ENCODE measurements at regions not wholly inside any gene's neighbourhood (a gene's known extent, or its start where the extent isn't known, plus 50 kb on each side); places are given as distances from the start of the nearest gene placed in this dataset.

DNA sequence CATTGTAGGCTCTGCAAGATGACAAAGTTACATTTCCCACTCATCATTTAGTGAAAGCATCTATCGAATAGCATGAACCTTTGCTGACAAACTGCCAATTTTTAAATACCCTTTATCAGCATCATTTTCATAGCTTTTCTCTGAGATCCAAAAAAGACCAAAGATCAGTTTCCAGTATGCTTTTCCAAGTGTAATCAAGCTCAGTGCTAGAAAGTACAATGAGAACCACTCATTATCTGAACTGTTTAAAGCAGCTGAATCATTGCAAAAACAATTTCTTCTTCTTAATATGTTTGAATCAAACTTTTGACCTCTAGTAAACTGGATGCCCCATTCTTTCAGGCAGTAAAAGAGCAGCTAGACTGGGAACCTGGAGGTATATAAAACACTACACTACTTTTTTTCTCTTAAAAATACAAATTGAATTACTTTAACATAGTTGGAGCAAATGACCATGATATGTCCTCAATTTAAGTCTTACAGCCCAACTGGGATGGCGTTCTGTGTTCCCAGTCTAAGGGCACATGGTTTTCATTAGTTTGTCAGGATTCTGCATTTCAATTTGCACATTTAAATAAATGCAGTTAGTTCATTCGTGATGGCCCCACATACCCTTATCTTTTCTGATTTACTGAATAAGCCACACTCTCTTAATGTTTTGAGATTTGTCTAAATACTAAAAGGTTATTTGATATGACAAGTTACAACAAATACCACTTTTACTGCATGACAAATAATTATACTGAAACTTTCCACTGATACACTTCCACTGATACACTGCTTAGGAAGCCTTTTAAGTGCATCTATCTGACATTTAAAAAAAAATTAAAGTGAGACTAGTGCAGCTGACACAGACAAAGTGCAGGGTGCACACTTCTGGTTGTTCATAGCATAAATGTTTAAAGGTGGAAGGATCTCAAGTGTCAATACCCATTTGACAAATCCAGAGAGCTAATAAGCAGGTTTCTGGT lies 146.0 kb upstream of the FRMD4B start:
- no peak for DNase-seq

- DNase-seq, result no peak
Measured at GRCh38 chr3:69530554-69530953, 144.7 kb upstream of the FRMD4B start.

GRCh38 chr3:69527498-69527897 lies 141.6 kb upstream of the FRMD4B start:
- DNase-seq, result no peak

DNA sequence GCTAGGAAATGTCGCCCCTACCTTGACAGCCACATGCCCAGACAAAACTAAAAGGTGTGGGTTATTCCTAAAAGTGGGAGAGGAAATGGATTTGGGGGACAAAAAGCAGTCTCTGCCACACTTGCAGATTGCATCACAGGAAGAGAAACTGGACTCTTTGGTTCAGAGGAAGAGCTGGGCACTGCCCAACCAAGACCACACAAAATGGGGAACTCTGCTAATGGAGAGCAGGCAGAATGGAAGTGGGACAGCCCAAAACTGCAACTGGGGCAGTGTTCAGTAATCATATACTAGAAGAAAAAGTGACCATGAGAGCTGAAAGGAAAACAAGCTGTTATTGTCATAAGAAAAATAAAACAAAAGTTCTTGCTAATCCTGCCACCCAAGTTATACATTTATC lies 138.9 kb upstream of the FRMD4B start:
- no peak for DNase-seq

DNA sequence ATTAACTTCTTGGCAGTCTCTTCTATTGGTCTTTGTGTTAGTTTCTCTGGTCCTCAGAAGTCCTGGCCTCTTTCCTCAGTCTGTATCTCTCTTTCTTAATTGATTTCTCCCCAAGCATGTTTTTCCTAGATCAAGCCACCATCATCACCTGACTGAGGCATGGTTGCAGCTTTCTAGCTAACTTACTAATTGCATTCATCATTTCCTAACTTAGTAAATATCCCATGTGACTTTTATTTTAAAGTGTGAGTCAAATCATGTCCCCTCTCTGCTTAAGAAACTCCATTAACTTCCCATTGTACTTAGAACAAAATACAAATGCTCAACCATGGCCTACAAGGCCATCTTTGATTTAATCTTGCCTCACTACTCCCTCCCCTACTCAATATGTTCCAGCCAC lies 135.4 kb upstream of the FRMD4B start:
- DNase-seq, result no peak

- DNase-seq, result no peak
Measured at GRCh38 chr3:69511361-69511760, 125.5 kb upstream of the FRMD4B start.

- DNase-seq, result peak; percentile 31
Measured at GRCh38 chr3:69510481-69511030, 124.7 kb upstream of the FRMD4B start.

GRCh38 chr3:69509288-69509687 lies 123.4 kb upstream of the FRMD4B start:
- DNase-seq, result no peak

DNA sequence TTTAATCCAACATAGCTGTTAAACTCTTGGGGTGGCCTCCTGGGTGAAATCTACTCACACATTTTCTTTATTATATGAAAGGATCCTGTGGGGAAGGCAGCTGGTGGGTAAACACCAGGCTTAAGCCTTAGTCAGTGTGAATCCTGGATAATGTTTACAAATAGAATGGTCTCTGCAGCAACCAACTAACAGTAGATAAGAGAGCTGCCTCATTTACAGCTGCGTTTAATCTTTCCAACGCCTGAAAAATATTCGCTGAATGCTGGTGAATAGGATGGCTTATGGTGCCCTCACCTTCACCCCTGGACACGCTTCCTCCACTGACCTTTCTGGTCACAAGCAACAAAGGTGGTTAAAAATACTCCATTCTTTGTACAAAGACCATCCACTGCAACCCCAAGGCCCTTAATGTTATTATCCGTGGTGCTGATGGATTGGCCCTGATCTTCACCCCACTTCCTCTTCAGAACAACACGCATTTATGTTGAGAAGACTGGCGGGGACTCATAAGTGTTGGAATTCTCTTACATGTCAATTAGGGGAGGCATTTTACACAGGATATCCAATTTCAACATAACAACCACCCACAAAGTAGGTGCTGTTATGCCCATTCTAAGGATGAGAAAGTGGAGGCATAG lies 120.0 kb upstream of the FRMD4B start:
- peak; percentile 44 for DNase-seq

DNA sequence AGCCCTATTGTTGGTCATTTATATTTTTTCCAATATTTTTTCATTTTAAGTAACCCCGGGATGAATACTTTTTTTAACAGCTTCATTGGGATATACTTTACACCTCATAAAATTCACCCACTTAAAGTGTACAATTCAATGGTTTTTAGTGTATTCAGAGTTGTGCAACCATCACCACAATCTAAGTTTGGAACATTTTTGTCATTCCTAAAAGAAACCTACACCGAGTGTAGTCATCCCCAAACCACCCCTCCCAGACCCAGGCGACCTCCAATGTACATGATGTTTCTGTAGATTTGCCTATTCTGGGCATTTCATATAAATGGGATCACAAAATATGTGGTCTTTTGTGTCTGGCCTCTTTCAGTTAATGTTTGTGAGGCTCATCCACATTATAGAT lies 118.3 kb upstream of the FRMD4B start:
- peak; percentile 40 for DNase-seq

- no peak for DNase-seq
Measured at GRCh38 chr3:69500604-69501003, 114.7 kb upstream of the FRMD4B start.

- DNase-seq, result peak; percentile 82
Measured at GRCh38 chr3:69499899-69500421, 114.1 kb upstream of the FRMD4B start.

DNA sequence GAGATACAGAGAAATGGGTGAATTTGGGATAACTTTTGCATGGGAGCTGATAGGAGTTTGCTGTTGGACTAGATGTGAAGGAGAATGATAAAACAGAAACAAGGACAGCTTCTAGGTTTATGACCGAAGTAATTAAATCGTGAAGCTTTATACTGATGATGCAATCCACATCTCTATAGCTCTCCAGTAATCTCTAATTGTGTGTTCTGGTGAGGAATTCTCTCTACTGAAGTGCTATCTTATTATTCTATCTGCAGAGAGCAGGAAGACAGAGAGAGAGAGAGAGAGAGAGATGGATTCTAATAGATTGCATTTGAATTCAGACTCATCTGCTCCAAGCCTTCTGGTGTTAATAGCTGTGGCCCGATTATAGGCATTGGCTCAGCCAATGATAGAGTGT lies 113.5 kb upstream of the FRMD4B start:
- DNase-seq, result no peak

GRCh38 chr3:69496856-69497255 lies 111.0 kb upstream of the FRMD4B start:
- DNase-seq, result no peak

- DNase-seq, result peak; percentile 47
Measured at GRCh38 chr3:69494185-69494584, 108.3 kb upstream of the FRMD4B start.

DNA sequence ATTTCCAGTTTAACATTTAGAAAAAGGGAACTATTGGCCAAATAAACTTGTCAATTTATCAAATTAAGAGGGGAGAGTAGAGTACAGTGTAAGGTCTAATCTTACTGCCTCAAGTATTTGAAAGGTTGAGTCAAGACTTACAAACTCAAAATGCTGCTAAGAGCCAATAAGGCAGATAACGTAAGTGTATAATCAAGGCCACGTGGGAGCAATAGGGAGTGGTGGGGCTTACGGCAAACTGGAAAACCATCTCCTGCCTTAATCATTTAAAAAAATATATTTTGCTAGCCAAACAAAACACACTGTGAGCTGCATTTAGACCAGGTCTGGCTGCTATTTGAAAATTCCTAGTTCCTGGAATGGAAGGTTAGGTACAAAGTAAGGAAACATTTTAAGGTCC lies 107.3 kb upstream of the FRMD4B start:
- DNase-seq, result no peak

- peak; percentile 30 for DNase-seq
Measured at GRCh38 chr3:69491975-69492374, 106.1 kb upstream of the FRMD4B start.

DNA sequence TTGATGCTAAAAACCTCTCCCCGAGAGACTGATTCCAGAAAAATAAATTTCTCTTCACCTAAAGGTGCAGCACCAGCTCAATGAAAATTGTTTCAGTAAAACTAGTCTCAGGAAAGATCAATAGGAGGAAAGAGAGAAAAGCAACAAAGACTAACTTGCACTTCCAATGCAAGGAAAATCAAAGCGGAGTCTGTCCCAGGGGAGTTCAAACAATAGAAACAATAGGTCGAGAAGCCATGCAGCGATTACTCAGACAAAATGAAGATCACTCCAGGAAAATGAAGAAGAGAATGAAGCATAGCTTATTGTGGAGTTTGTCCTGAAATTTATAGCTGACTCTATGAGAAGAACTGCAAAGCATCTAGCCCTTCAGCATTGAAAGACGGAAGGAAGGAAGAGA lies 105.1 kb upstream of the FRMD4B start:
- no peak for DNase-seq

- DNase-seq, result no peak
Measured at GRCh38 chr3:69490235-69490634, 104.3 kb upstream of the FRMD4B start.

DNA sequence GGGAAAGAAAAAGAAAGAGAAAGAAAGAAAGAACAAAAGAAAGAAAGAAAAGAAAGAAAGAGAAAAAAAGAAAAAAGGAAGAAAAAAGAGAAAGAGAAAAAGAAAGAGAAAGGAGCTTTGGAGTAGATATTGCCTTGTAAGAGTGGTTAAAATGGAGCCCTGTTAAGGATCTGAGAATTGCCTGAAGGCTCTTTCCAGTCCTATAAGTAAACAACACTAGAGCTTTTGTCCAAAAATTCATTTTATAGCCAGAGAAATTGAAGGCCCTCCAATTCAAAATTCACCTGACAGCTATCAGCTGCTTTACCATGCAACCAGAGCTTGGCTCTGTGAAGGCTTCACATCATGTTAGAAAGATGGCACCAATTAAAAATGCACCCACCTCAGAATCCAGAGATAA lies 102.1 kb upstream of the FRMD4B start:
- no peak for DNase-seq

- no peak for DNase-seq
Measured at GRCh38 chr3:69485489-69485888, 99.6 kb upstream of the FRMD4B start.

- DNase-seq, result no peak
Measured at GRCh38 chr3:69484507-69485393, 98.9 kb upstream of the FRMD4B start.

DNA sequence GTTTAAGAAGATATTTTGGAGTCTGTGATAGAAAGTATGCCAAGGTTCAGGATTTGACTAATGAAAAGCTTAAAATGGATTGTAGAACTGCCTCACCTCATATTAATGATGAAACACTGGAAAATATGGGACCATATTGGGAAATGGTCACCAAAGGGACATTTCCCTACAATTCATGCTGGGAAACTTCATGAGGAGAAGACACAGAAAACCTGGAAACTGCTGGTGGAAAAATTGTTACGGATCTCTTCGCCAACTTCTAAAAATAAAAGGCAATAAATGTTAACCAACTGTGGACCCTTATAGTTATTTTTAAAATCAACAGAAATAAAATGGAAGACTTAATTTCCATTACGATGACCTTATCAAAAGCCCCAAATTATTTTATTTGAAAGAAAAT lies 97.6 kb upstream of the FRMD4B start:
- no peak for DNase-seq

All from left hindlimb (tissue), 1 donor.